ENCODE measurements at regions not wholly inside any gene's neighbourhood (a gene's known extent, or its start where the extent isn't known, plus 50 kb on each side); places are given as distances from the start of the nearest gene placed in this dataset.

DNA sequence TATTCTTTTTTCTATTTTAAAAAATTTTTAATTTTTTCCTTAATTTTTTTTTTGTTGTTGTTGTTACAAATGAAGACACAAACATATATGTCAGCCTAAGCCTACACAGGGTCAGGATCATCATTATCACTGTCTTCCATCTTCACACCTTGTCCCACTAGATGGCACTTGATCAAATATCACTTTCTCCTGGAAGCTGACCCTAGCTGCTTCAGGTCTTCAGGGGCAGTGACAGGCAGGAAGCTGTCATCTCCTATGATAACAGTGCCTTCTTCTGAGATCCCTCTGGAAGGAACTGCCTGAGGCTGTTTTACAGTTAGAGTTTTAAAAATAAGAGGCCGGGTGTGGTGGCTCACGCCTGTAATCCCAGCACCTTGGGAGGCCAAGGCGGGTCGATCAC lies 70.2 kb upstream of the EEF1E1 start:
- TF ChIP-seq, protein P1, sequence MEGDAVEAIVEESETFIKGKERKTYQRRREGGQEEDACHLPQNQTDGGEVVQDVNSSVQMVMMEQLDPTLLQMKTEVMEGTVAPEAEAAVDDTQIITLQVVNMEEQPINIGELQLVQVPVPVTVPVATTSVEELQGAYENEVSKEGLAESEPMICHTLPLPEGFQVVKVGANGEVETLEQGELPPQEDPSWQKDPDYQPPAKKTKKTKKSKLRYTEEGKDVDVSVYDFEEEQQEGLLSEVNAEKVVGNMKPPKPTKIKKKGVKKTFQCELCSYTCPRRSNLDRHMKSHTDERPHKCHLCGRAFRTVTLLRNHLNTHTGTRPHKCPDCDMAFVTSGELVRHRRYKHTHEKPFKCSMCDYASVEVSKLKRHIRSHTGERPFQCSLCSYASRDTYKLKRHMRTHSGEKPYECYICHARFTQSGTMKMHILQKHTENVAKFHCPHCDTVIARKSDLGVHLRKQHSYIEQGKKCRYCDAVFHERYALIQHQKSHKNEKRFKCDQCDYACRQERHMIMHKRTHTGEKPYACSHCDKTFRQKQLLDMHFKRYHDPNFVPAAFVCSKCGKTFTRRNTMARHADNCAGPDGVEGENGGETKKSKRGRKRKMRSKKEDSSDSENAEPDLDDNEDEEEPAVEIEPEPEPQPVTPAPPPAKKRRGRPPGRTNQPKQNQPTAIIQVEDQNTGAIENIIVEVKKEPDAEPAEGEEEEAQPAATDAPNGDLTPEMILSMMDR (IDR thresholded peaks at IDR 0.05; ENCODE audit: low read depth, low read length, poor library complexity, severe bottlenecking): no peak
- no peak for TF ChIP-seq EZH2phosphoT487 (IDR thresholded peaks at IDR 0.05; ENCODE audit: borderline replicate concordance, low read length)

Measured in DOHH2 (cell line).